GM21423 (cell line): ENCODE measurements at regions not wholly inside any gene's neighbourhood (a gene's known extent, or its start where the extent isn't known, plus 50 kb on each side); places are given as distances from the start of the nearest gene placed in this dataset.

ENCODE experiments used
- ATAC-seq: cut with Tn5 transposase; IDR thresholded peaks from one replicate; pipeline ENCODE4 v1.9.1; 2021; ENCODE audit warnings: mild to moderate bottlenecking, moderate library complexity; ENCODE audit not compliant: unreplicated experiment

GRCh38 chr10:104505521-104506042 is 135.5 kb upstream of the SORCS3 start:
- no peak for ATAC-seq

- ATAC-seq = no peak
These were observed 131.1 kb upstream of the SORCS3 start for GRCh38 chr10:104509981-104510380.

- no peak for ATAC-seq
These were observed 130.4 kb upstream of the SORCS3 start for GRCh38 chr10:104510644-104511043.

DNA sequence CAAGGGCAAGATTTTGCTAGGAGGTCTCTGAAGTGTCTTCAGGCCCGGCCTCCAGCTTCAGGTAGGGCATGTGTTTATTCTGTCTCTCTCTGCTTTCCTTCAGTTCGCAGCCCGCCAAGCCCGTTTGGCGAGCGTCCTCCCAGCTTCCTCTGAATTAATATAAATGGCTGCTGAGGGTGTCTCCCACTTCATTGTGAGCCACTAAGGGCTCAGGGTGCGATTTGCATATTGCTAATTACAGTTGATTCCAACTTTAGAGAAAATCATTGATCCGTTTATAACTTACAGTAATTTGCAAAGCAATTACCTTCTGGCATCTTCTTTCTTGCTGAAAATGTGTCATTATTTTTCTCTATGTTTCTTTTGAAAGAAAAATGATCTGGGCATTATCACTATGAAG is 128.3 kb upstream of the SORCS3 start:
- ATAC-seq = no peak

DNA sequence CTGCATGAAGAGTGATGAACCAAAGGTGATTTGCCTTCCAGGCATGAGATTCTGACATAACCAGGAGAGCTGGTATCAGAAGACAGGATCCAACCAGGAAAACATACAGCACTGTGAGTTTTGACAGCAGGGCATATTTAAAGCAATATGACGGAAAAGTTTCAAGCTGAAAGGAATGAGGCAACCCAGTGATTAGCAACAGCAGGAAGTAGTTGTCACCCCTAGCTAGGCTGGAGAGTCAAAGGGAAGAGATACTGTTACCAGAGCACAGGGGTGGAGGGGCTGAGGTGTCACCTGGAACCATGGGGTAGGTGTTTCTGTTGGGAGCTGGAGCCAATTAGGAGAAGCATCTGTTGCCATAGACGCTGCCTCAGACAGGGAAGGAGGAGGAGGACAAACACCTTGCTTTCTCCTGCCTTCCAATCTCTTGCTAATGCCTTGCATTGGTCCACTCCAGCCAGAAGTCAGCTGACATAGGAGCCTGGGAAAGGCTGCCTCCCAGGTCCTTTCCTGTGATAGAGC is 125.4 kb upstream of the SORCS3 start:
- ATAC-seq = no peak

DNA sequence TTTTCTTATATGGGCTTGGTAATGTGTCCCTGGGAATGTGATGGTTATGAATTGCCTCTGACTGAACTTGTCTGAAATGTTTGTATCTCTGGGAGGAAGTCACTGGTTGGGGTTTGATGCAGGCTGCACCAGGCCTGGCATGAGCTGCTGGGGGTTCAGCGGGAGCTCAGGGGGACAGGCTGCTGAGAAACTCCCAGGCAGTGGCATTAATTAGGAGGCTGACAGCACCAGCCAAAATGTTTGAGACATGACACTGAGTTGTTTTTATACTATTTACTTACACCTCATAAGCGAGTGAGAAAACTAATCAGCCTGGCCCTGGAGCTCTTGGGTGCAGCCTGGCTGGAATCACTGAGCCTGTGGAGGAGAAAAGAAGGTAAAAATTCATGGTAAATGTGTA is 124.1 kb upstream of the SORCS3 start:
- ATAC-seq = no peak

GRCh38 chr10:104517946-104518345 is 123.1 kb upstream of the SORCS3 start:
- ATAC-seq = no peak

- ATAC-seq = no peak
These were observed 122.2 kb upstream of the SORCS3 start for GRCh38 chr10:104518891-104519290.

- no peak for ATAC-seq
These were observed 120.4 kb upstream of the SORCS3 start for GRCh38 chr10:104520653-104521052.

GRCh38 chr10:104521901-104522694 is 119.0 kb upstream of the SORCS3 start:
- no peak for ATAC-seq

- ATAC-seq = no peak
These were observed 114.9 kb upstream of the SORCS3 start for GRCh38 chr10:104526188-104526587.

DNA sequence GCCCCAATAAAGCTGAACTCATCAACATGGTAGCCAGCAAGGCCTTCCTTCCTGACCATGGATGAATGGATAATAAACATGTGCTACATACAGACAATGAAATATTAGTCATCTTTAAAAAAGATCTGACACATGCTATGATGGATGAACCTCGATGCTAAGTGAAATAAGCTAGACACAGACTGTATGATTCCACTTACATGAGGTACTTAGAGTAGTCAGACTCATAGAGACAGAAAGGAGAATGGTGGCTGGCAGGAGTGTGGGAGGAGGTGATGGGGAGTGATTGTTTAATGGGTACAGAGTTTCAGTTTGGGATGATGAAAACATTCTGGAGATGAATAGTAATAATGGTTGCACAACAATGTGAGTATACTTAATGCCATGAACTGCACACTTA is 114.1 kb upstream of the SORCS3 start:
- no peak for ATAC-seq

DNA sequence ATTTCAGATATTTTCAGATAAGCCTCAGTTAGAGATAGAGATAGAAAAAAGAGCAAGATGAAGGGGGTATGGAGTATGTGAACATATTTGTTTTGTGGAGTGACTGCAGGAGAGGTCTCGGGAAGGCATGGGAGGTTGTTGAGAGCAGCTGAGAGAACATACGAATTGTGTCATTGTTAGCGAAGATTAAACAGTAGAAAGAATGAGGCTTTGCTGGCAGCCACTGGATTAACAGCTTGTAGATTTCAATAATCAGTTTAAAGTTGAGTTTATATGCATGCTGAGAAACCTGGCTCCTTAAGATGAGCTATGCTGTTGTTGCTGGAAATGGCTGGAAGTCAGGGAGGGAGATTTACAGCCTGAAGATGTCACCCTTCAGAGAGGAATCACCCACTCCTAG is 100.9 kb upstream of the SORCS3 start:
- no peak for ATAC-seq

- ATAC-seq = no peak
These were observed 99.3 kb upstream of the SORCS3 start for GRCh38 chr10:104541820-104542219.

GRCh38 chr10:104546336-104546735 is 94.8 kb upstream of the SORCS3 start:
- ATAC-seq = no peak

- no peak for ATAC-seq
These were observed 94.3 kb upstream of the SORCS3 start for GRCh38 chr10:104546756-104547155.

GRCh38 chr10:104548090-104548489 is 93.0 kb upstream of the SORCS3 start:
- no peak for ATAC-seq

DNA sequence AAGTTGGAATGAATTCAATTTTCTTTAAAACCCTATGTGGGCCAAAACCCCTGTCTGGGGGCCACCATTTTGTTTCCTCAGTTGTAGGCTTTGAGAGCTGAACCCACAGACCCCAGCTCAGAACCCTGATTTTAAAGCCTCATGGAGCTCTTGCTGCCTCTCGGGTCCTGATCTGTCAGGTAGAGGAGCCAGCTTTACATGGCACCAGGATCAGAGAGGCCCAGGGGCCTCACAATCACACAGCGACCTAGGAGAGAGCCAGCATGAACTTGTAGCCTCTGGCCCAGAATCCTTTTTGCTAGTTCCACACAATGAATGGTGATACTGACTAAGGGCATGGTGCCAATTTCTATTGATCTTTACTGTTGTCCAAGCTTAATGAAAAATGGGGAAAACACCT is 84.3 kb upstream of the SORCS3 start:
- ATAC-seq = no peak

DNA sequence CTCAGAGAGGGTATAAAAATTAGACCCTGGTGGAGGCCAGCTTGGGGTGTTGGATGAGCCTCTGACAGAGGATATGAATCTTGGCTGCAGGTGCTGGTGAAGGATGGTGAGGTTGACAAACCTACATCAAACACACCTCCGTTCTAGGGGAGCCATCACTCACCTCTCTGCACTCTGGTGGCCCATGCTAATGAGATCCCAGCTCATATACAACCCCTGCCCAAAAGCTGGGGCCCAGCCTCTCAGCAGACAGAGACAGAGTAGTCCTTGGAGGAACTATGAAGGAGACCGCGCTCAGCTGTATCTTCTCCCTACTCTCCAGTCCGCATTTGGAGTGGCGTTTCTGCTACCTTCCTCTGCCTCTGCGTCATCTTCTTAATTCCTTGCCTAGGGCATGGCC is 83.1 kb upstream of the SORCS3 start:
- ATAC-seq = no peak

DNA sequence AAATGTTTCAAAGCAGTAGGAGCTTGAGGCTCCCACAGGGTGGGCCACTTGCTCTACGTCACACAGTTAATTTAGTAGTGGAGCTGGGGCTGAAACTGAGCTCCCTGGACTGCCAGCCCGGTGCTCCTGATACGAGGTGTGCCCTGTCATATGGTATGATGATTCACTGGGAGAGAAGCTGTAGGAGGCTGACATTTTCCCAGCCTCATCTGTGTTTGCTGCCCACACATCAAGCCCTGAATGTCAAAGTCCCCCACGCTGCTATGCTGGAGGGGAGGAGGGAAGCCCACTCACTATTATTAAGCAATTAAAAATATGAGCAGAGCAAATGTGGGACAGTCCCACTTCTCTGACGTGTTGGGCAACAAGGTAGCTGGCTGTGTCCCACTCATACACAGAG is 81.2 kb upstream of the SORCS3 start:
- no peak for ATAC-seq

DNA sequence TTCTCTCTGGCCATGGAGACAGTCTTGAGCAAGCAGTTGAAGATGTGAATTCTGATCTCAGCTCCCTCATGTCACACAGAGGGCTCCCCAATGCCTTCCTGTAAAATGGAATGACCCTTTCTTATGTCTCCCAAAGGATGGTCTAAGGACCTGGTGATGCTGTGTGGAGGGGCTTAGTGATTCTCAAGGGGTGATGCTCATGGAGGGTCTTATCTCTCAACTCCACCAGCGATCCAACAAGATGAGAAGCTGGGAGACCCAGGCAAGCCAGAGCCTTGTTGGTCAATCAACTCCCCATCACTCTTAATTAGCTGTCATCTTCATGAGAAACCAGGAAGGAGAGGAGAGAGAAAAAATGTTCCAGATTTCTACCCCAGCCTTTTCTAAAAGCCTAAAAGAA is 78.0 kb upstream of the SORCS3 start:
- ATAC-seq = no peak

DNA sequence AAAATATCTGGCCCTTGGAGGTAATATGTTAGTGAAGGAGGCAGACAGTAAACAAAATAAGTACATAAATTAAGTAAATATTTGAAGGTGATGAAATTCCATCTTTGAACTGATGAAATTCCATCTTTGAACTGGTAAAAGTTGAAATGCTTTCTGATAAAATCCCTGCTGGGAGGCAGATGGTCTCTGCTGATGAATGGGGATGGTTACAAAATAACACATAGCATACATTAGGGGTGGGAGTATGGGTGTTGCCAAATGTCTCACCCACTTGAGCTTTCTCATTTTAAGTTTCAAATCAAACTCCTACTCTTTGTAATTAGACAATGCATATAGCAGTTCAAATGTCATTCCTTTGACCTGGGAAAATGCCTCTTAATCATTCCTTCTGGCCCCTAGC is 77.5 kb upstream of the SORCS3 start:
- ATAC-seq = no peak

DNA sequence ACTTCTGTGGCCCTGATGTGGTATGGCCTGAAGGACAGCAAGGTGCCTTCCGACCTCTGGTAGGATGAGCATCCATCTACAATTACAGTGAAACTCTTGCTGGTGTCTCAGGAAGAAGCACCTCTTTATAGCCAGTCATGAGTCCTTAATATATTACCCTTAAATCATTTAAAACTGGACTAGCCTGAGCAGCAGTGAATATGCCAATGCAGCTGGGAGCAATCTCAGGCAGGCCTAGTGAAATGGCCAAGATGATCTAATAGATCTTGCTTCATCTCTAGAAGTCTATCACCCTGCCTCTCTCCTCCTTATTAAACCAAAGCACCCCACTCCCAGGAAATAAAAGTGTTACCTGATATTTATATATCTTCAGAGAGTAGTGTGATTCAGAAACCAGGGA is 66.7 kb upstream of the SORCS3 start:
- no peak for ATAC-seq
